Caki2 (cell line): ENCODE measurements at regions not wholly inside any gene's neighbourhood (a gene's known extent, or its start where the extent isn't known, plus 50 kb on each side); places are given as distances from the start of the nearest gene placed in this dataset.
A peak's percentile ranks its signal among the peaks of the same experiment; 100 is the strongest.

Experiments
- DNase-seq: peaks from one replicate; pipeline ENCODE4 v3.0.0-alpha.2; 2015; ENCODE audit warnings: low read depth
- in situ Hi-C: cut with HindIII; loops from 2 replicates; pipeline ENCODE4 v1.10.0; 2016; ENCODE audit warnings: low sequenced_read_pairs, low pct_unique_long_range_greater_than_20kb, mixed read lengths

DNA sequence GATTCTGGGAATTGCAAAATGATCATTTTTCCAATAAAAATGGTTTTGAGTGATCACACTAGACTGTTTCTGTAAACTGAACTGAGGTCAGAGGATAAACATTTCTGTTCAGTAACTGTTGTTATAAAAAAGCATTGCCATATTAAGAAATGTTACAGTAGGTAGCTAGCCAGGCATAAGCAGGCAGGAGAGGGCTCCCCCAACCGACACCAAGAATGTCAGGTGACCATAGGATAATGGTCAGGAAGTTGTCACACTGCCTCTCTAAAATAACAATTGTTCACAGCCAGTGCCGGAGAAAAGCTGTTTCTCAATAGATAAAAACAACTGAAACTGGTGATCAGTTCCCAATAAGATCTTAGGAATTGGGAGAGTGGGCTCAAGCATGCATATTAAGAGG lies 306.2 kb upstream of the SLIT2 start:
- no peak for DNase-seq
- in situ Hi-C loops, result no loop called here

DNA sequence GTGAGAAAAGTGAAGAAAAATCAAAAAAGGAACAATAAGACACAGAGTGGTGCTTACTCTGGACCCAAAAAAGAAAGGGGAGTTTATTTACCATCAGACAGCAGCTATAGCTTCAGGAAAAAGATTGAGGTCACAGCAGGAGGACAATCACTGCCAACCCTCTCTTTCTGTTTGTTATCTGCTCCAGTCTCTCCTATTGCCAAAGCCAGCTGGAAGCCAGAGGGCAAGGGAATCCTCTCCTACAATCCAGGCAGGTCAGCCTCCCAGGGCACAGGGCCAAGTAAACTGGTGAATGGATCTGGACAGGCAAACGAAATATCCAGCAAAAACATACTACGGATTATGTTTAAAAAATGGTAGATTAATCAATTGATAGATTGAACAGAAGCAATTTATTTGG lies 306.9 kb upstream of the SLIT2 start:
- no peak for DNase-seq
- in situ Hi-C loops, result no loop called here

DNA sequence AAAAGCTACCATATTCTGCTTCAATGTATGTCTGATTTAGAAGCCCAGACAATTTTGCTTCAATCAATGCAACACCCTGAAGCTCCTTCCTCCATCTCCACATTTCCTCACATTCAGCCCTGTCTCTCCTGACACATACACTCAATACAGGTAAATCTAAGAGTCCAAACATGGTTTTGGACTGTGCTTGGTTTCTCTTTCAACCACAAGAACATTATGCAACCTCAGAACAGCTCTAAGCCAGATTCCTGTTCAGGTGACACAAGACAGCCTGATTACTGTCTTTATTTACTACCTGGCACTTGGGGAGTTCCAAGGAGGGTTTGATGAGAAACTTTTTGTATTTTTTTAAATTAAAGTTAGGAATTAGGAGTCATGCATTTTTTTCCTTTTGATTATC lies 307.5 kb upstream of the SLIT2 start:
- in situ Hi-C loops, result no loop called here
- DNase-seq, result no peak

DNA sequence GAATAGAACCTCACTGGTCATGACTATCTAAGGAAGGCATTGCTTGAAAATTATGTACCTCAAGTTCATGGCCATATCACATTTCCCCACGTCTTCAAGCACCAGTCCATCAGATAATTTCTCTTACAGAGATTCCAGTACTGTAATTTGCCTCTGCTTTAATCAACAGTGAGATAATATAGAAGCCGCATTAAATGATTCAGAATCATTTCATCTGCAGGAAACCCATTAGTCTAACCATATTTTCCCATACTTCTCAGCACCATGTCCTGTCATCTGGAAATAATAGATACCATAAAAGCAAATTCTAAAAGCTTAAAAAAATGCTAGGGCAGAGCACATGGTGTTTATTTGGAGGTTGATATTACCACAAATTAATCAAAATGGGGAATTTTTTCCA lies 310.3 kb upstream of the SLIT2 start:
- in situ Hi-C loops, result no loop called here
- DNase-seq, result no peak

DNA sequence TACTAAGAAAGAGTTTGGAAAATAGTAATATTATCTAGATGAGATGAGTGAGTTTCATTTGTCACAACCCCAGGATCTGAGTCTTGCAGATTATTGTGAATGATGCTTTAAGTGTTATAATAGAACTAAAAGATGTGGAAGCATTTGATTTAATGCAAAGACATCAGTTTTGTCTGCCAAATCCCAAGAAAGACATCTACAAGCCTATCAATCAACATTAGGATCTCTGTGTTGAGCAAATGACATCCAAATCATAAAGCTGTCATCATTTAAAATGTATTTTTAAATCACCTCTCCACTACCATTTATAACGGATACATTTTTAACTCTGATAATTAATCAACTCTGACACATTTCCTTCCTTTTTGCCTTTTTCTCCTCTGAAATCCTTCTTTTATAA lies 310.8 kb upstream of the SLIT2 start:
- DNase-seq, result no peak
- in situ Hi-C loops, result no loop called here

DNA sequence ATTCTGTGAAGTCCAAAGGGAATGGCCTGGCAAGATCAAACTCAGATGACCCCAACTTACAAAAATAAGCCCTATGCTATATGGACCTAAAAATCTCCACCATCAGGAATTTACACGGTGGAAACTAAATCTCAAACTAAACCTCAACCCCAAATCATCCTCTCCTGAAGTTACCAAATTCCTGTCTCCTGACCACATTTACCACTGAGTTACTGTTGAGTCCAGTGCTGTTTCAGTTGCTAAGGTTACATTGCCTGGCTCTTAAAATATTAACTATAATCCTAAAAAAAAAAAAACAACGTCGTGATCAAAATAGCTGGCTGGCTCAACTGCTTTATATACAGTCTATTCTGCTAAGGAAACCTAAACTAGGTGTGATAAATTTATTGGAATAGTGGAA lies 315.2 kb upstream of the SLIT2 start:
- DNase-seq, result no peak
- in situ Hi-C loops, result no loop called here

DNA sequence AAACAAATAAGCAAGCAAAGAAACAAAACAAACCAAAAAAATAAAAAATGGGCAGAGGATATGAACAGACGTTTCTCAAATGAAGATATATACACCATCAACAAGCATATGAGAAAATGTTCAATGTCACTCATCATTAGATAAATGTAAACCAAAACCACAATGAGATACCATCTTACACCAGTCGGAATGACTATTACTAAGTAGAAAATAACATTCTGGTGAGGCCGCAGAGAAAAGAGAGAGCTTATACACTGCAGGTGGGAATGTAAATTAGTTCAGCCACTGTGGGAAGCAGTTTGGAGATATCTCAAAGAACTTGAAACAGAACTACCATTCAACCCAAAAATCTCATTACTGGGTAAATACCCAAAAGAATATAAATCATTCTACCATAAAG lies 321.0 kb upstream of the SLIT2 start:
- no peak for DNase-seq
- in situ Hi-C loops, result no loop called here

DNA sequence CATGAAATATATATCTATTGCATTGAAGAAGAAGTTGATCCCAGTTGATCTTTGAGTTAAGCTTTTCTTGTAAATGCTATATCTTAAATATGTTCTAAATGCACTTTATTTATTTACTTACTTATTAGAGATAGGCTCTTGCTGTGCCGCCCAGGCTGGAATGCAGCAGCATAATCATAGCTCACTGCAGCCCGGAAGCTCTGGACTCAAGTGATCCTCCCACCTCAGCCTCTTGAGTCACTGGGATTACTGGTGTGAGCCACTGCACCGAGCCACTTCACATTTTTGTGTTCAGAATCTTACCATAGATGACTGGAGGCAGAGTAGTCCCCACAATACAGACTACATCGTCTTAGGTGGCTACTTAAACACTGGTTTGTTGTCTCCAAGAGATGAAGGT lies 324.3 kb upstream of the SLIT2 start:
- DNase-seq, result no peak
- in situ Hi-C loops, result no loop called here

DNA sequence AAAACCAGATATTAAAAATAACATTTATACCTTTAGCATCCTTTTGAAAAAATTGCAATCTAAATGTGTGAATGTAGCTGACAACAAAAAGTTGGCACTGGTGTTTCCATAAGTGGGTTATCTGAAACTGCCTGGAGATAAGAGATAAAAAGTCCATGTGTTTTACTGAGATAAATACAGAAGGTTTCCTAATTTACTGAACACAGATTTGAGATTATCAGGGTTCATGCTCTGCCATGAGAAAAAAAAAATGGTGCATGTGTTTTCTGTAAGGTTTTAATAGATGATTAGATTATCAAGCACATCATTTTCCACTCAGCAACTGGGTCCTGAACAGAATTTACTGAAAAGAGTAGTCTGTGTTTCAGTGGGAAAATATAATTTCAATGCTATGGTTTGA lies 326.2 kb upstream of the SLIT2 start:
- in situ Hi-C loops, result no loop called here
- no peak for DNase-seq

DNA sequence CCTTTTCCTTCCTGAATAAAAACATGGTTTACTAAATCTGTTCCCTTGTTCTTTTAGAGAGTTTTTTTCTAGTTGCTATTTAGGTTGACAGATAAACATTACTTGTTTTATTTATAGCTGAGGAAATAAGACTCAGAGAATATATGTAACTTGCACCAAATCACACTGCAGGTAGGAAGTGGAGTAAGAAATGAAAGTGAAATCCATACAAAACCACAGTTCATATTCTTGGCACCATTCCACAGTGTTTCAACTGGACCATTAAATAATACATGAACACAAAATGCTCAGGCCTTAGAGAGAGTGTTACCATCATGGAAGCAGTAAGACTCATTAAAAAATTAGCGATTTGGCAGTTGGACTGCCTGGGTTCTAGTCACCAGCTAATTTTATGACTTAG lies 326.9 kb upstream of the SLIT2 start:
- in situ Hi-C loops, result no loop called here
- no peak for DNase-seq

DNA sequence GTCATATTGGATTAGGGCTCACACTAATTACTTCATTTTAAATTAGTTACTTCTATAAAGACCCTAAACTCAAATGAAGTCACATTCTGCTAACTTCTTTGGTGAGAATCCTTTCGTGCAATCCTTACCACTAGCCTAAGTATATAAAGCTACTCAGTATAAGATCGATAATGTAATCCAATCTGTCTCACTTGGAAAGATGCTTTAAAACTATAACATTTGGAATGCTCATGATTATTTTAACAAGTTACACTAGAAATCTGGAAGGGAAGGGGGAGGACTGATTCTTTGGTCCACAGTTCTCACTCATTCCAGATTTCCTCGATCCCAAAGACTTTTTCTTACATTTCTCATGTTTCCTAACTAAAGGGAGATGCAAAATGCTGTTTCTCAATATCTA lies 336.4 kb upstream of the SLIT2 start:
- in situ Hi-C loops, result no loop called here
- DNase-seq, result no peak

DNA sequence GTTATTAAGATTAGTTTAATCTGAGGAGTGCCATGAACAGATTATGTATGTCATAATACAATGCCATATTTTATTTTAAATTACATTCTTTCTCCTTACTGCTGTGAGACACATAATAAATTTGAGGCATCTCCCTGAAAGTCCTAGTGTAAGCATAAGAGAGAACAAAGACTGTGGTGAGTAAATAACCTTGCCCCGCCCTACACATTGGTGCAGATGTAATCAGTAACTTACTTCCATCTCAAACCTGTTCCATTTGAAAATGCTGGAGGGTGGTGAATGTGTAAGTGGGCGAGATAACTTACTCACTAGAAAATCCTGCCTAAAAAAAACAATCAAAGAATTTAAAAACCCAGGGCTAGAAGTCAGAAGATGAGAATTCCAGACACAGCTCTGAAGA lies 338.1 kb upstream of the SLIT2 start:
- in situ Hi-C loops, result no loop called here
- peak; percentile 11 for DNase-seq

DNA sequence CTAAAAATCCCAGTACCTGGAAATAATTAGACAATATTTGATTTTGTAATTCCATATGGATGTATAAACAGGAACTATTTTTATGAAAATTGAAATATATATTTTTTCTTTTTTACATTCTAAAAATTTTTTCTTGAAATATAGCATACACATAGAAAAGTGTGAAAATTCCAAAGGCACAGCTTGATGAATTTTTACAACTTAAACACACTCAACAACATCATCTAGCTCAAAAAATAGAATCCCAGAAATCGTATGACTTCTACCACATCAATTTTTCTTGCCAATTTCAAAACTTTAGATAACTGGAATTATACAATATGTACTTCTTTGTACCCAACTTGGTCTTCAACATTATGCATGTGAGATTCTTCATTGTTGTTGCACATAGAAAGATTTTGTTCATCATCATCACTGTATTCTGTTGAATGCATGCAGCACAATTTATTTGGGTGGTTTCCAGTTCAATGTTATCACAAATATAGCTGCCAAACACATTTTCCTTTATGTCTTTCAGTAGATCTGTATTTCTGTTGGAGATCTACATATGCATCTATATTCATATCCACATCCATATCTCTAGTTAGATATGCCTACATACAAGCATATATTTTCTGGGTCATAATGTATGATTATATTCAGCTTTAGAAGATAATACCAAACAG lies 340.7 kb upstream of the SLIT2 start:
- in situ Hi-C loops, result no loop called here
- DNase-seq, result no peak

DNA sequence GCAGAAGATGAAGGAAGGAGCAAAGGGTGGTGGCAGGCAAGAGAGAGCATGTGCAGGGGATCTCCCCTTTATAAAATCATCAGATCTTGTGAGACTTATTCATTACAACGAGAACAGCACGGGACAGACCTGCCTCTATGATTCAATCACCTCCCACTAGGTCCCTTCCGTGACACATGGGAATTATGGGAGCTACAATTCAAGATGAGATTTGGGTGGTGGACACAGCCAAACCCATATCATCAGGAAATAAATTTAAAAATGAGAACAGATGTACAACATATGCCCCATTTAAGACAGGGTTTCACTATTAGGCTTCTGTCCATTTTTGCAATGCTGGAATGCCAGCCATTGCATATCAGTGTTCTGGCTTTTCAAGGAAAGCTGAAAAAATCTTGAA lies 346.7 kb upstream of the SLIT2 start:
- DNase-seq, result no peak
- in situ Hi-C loops, result no loop called here

DNA sequence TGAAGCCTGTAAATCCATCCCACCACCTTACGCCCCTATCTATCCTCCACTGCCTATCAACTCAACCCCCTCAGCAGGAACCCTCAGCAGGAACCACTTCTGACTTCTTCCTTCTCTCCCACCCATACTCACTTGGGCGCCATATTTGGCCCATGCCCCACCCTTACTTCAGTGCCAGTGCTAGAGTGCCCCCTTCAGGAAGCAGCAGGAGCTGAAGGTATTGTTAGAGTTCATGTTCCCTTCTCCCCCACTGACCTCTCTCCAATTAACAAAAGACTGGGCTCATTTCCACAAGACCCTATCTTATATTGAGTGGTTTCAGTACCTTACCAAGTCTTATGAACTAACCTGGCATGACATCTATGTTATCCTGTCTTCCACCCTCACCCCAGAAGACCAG lies 363.1 kb upstream of the SLIT2 start:
- DNase-seq, result no peak
- in situ Hi-C loops, result no loop called here

DNA sequence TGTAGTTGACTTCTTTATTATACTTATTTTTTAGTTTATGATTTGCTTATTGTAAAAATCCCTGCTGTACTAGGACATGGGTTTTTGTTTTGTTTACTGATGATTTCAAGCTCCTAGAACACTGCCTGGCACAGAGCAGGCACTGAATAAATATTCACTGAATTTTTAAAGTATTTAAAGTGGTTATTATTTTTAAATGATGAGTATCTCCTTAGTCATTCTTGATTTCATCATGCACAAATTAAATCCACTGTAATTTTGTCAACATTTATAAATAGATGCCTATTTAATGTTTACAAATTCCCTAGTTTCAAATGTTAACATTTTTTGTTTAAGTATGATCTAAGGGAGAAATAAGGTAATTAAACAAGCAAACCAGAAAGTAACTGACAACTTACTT lies 367.9 kb upstream of the SLIT2 start:
- DNase-seq, result no peak
- in situ Hi-C loops, result no loop called here

DNA sequence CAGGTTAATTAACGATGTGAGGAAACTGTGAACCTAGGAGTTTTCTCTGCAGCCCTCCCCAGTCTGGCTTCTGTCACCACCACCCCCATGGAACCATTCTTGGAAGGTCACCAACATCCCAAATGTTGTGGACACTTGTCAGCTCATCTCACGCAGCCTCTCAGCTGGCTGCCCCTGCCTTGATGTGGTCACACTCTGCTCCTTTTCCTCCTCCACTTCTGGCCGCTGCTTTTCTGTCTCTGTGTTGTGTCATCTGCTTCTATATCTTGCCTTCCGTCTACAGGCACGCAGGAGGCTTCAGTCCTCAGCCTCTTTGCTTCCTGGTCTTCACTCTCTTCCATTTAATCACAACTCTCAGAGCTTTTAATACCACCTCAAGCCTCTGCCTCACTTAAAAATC lies 371.5 kb upstream of the SLIT2 start:
- in situ Hi-C loops, result no loop called here
- DNase-seq, result no peak

DNA sequence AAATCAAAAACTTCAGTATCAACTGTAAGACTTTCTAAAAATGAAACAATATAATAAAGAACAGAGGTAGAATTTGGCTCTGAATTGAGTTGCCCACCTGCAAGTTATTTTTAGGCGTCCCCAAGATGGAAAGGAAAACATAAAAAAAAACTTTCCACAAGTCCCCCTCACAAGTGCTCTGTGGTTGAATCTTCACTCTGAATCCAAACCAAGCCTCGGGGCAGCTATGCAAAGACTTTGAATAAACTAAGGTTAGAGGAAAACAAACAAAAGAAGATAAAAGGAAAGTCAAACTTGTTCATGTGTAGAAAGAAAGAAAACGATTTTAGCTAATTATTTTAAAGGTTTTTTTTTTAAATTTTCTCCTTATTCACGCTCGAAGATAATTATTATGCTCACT lies 372.4 kb upstream of the SLIT2 start:
- in situ Hi-C loops, result no loop called here
- no peak for DNase-seq

DNA sequence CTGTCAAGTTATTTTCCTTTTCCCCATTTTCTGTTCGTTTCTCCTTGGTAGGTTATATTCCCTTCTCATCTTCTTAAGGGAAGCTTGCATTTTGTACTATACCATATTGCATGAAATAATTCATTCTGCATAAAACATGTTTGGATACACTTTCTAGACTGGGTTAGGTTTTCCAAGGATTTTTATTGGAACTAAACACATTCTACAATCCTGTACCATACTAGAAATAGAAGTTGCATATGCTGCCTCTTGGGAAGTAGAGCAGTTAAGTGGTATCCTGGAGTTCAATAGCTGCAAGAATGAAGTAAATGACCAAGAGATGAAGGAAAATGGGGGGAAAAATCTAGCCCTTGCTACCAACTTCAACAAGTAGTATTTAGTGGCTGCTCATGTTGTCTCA lies 393.7 kb upstream of the SLIT2 start:
- DNase-seq, result no peak
- in situ Hi-C loops, result no loop called here

DNA sequence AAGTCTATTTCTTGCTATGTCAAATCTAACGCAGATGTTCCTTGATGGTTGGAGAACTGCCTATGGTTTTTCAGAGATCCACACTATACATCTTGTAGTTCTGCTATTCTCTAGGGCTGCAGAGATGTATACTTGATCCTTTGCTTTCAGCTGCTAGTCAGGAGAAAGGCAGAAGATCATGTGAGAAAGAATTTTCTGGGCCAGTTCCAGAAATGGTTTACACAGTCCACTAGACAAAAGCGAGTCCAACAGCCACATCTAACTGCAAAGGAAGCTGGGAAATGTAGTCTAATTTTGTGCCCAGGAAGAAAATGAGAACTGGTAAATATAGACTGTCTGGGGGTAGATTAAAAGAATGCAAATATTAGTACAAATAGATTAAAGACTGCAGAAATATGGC lies 394.3 kb upstream of the SLIT2 start:
- in situ Hi-C loops, result no loop called here
- DNase-seq, result no peak

DNA sequence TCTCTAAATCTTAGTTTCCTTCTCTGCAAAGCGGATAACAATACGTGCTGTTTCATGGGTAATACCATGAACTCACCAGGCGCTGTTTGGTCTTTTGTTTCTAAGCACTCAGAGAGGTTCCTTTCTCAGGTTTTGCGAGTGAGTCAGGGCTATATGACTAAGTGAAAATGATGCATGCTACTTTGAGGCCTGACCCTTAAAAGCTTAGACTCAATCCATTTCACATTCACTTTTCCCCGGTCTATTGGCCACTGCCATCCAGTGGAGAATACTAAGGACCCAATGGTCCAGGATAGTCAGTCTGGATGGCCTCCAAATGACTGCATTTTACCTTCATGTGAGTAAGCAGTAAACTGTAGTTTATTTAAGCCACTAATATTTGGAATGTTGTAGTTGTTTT lies 400.8 kb upstream of the SLIT2 start:
- peak; percentile 91 for DNase-seq

More for the DNA sequence above, 400.8 kb upstream of the SLIT2 start:
- in situ Hi-C loops, result no loop called here
